ENCODE measurements at regions not wholly inside any gene's neighbourhood (a gene's known extent, or its start where the extent isn't known, plus 50 kb on each side); places are given as distances from the start of the nearest gene placed in this dataset.
"Not testable (repeated sequence)": the region's sequence is repeated elsewhere in the genome, so short reads cannot be mapped to it uniquely, and the experiment has no call there.

GRCh38 chr3:194030372-194030771, 105.6 kb upstream of the HES1 start:
- DNase-seq: no peak

GRCh38 chr3:194031349-194031748, 104.6 kb upstream of the HES1 start:
- no peak for DNase-seq

- DNase-seq: no peak
Measured at GRCh38 chr3:194031867-194032635, 103.9 kb upstream of the HES1 start.

- no peak for DNase-seq
Measured at GRCh38 chr3:194032828-194033435, 103.0 kb upstream of the HES1 start.

GRCh38 chr3:194034346-194035336, 101.3 kb upstream of the HES1 start:
- DNase-seq: no peak

- no peak for DNase-seq
Measured at GRCh38 chr3:194035406-194036138, 100.4 kb upstream of the HES1 start.

- no peak for DNase-seq
Measured at GRCh38 chr3:194036842-194037241, 99.1 kb upstream of the HES1 start.

GRCh38 chr3:194038346-194038745, 97.6 kb upstream of the HES1 start:
- not testable (repeated sequence) for DNase-seq

- no peak for DNase-seq
Measured at GRCh38 chr3:194038960-194039359, 97.0 kb upstream of the HES1 start.

- DNase-seq: no peak
Measured at GRCh38 chr3:194040516-194041273, 95.3 kb upstream of the HES1 start.

- no peak for DNase-seq
Measured at GRCh38 chr3:194042927-194043326, 93.0 kb upstream of the HES1 start.

- DNase-seq: no peak
Measured at GRCh38 chr3:194043516-194043915, 92.4 kb upstream of the HES1 start.

GRCh38 chr3:194045289-194045688, 90.7 kb upstream of the HES1 start:
- peak; percentile 6 for DNase-seq

GRCh38 chr3:194045919-194046318, 90.0 kb upstream of the HES1 start:
- DNase-seq: no peak

GRCh38 chr3:194046531-194046930, 89.4 kb upstream of the HES1 start:
- no peak for DNase-seq

- DNase-seq: no peak
Measured at GRCh38 chr3:194046995-194047645, 88.8 kb upstream of the HES1 start.

- no peak for DNase-seq
Measured at GRCh38 chr3:194049394-194049793, 86.6 kb upstream of the HES1 start.

- DNase-seq: no peak
Measured at GRCh38 chr3:194050782-194051320, 85.1 kb upstream of the HES1 start.

- no peak for DNase-seq
Measured at GRCh38 chr3:194051366-194052149, 84.4 kb upstream of the HES1 start.

GRCh38 chr3:194053136-194053535, 82.8 kb upstream of the HES1 start:
- no peak for DNase-seq
